ENCODE measurements at regions not wholly inside any gene's neighbourhood (a gene's known extent, or its start where the extent isn't known, plus 50 kb on each side); places are given as distances from the start of the nearest gene placed in this dataset.

- TF ChIP-seq, protein P1, sequence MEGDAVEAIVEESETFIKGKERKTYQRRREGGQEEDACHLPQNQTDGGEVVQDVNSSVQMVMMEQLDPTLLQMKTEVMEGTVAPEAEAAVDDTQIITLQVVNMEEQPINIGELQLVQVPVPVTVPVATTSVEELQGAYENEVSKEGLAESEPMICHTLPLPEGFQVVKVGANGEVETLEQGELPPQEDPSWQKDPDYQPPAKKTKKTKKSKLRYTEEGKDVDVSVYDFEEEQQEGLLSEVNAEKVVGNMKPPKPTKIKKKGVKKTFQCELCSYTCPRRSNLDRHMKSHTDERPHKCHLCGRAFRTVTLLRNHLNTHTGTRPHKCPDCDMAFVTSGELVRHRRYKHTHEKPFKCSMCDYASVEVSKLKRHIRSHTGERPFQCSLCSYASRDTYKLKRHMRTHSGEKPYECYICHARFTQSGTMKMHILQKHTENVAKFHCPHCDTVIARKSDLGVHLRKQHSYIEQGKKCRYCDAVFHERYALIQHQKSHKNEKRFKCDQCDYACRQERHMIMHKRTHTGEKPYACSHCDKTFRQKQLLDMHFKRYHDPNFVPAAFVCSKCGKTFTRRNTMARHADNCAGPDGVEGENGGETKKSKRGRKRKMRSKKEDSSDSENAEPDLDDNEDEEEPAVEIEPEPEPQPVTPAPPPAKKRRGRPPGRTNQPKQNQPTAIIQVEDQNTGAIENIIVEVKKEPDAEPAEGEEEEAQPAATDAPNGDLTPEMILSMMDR (IDR thresholded peaks at IDR 0.05; ENCODE audit: low read depth, low read length): no peak
- H3K4me3 ChIP-seq (ENCODE audit: low read depth, low read length): no peak overlapping the region
- DNase-seq (ENCODE audit: low read depth, low spot score): no peak
- in situ Hi-C loops (cut with HindIII; ENCODE audit: low sequenced_read_pairs): no loop called here
Measured at GRCh38 chr3:159513444-159513843, 475.2 kb upstream of the IL12A start.

GRCh38 chr3:159513867-159514380, 474.7 kb upstream of the IL12A start:
- DNase-seq (ENCODE audit: low read depth, low spot score): no peak
- H3K4me3 ChIP-seq (ENCODE audit: low read depth, low read length): no peak overlapping the region
- TF ChIP-seq, protein P1 (IDR thresholded peaks at IDR 0.05; ENCODE audit: low read depth, low read length): no peak
- in situ Hi-C loops (cut with HindIII; ENCODE audit: low sequenced_read_pairs): no loop called here

DNA sequence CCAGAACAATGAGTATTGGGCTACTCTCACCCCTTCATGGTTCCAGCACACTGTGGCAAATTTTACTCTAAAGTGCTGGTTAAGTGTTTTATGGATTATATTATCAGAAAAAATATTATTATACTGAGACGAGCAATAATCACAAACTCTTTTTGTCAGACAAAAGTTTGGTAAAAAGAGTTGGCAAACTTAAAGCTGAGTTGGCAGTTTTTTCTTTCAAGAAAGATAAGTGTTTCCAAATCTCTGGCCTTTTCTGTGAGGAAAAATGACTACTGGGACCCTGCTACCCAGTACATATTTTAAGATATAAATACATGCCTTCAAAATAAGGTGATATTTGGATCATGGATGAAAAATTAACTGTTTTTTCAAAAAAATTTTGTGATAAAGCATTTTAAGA, 471.5 kb upstream of the IL12A start:
- TF ChIP-seq, protein P1 (IDR thresholded peaks at IDR 0.05; ENCODE audit: low read depth, low read length): no peak
- no peak overlapping the region for H3K4me3 ChIP-seq (ENCODE audit: low read depth, low read length)
- DNase-seq (ENCODE audit: low read depth, low spot score): no peak
- in situ Hi-C loops (cut with HindIII; ENCODE audit: low sequenced_read_pairs): no loop called here

- in situ Hi-C loops (cut with HindIII; ENCODE audit: low sequenced_read_pairs): no loop called here
- no peak overlapping the region for H3K4me3 ChIP-seq (ENCODE audit: low read depth, low read length)
- TF ChIP-seq, protein P1 (IDR thresholded peaks at IDR 0.05; ENCODE audit: low read depth, low read length): no peak
- DNase-seq (ENCODE audit: low read depth, low spot score): no peak
Measured at GRCh38 chr3:159520638-159521037, 468.0 kb upstream of the IL12A start.

DNA sequence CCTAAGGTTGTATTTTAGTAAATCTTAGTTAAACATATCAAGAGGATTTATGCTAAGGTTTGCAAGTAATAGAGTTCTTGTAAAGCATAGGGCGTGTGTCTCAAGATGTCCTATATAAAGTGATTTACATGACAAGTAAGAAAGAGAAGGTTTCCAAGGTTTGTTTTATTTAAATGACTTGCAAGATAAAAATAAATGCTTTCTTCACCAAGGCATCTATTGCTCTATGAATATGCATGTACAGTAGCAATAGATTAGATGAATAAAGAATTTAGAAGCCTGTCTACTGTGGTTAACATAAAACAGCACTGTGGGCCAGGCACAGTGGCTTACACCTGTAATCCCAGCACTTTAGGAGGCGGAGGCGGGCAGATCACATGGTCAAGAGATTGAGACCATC, 466.4 kb upstream of the IL12A start:
- TF ChIP-seq, protein P1 (IDR thresholded peaks at IDR 0.05; ENCODE audit: low read depth, low read length): no peak
- DNase-seq (ENCODE audit: low read depth, low spot score): no peak
- H3K4me3 ChIP-seq (ENCODE audit: low read depth, low read length): no peak overlapping the region
- in situ Hi-C loops (cut with HindIII; ENCODE audit: low sequenced_read_pairs): no loop called here

GRCh38 chr3:159528251-159528895, 460.3 kb upstream of the IL12A start:
- TF ChIP-seq, protein P1 (IDR thresholded peaks at IDR 0.05; ENCODE audit: low read depth, low read length): no peak
- no peak overlapping the region for H3K4me3 ChIP-seq (ENCODE audit: low read depth, low read length)
- DNase-seq (ENCODE audit: low read depth, low spot score): no peak
- in situ Hi-C loops (cut with HindIII; ENCODE audit: low sequenced_read_pairs): no loop called here
